Astrocyte (in vitro differentiated cells and primary cell): ENCODE measurements at regions not wholly inside any gene's neighbourhood (a gene's known extent, or its start where the extent isn't known, plus 50 kb on each side); places are given as distances from the start of the nearest gene placed in this dataset.

Experiments used
- EZH2 ChIP-seq: IDR thresholded peaks from 2 replicates; pipeline ENCODE4 v1.6.1; 2012; ENCODE audit warnings: mild to moderate bottlenecking, low read length, inconsistent platforms; ENCODE audit not compliant: insufficient read depth
- TF ChIP-seq, protein P1 (sequence below): IDR thresholded peaks from 2 replicates; pipeline ENCODE4 v1.5.1; 2011; ENCODE audit warnings: low read depth, mild to moderate bottlenecking, inconsistent platforms, low read length, moderate library complexity; ENCODE audit not compliant: insufficient read depth

DNA sequence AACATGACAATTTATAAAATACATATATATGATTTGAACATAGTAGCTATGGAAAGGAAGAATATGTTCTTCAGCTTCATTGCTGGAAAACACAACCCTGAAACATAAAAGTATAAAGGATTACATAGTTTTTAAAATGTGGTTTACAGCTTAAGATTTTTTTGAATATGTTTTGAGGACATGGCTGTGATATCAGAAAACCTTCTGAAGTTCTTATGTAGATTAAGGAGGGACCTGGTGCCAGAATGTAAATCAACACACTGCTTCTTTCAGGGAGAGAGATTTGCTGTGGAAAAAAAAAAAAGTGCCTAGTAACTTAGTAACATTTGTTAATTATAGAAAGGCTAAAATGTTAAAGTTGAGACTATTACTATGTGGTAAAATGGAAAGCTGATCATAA is 1261.8 kb downstream of the ADGRL3 start:
- TF ChIP-seq, protein P1, sequence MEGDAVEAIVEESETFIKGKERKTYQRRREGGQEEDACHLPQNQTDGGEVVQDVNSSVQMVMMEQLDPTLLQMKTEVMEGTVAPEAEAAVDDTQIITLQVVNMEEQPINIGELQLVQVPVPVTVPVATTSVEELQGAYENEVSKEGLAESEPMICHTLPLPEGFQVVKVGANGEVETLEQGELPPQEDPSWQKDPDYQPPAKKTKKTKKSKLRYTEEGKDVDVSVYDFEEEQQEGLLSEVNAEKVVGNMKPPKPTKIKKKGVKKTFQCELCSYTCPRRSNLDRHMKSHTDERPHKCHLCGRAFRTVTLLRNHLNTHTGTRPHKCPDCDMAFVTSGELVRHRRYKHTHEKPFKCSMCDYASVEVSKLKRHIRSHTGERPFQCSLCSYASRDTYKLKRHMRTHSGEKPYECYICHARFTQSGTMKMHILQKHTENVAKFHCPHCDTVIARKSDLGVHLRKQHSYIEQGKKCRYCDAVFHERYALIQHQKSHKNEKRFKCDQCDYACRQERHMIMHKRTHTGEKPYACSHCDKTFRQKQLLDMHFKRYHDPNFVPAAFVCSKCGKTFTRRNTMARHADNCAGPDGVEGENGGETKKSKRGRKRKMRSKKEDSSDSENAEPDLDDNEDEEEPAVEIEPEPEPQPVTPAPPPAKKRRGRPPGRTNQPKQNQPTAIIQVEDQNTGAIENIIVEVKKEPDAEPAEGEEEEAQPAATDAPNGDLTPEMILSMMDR = no peak
- no peak for TF ChIP-seq EZH2
